ENCODE measurements at regions not wholly inside any gene's neighbourhood (a gene's known extent, or its start where the extent isn't known, plus 50 kb on each side); places are given as distances from the start of the nearest gene placed in this dataset.

DNA sequence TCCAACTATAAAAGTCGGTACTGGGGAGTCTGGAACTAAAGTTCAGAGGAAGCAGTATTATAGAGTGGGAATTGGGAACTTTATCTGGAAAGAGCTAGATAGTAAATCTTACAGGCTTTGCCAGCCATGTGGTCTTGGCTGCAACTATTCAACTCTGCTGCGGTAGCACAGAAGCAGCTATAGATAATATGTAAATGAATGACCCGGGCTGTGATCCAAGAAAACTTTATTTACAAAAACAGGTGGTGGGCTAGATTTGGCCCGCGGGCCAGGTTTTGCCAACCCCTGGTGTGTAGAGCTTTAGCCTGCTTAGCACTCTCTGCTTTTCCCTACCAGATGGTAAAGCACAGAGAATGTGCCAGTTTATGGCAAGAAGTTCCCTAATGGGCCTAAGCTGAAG, 70.8 kb downstream of the TNP1 start:
- ATAC-seq, result no peak
- Mint-ChIP-seq H3K27ac (no peak overlapping the region), H3K4me1 (ENCODE audit: low read depth) (no peaks in the 10 kb centered on the region), H3K4me3 (no peak overlapping the region), H3K9me3 (ENCODE audit: insufficient read depth) (no peaks in the 10 kb centered on the region), H3K36me3 (ENCODE audit: low read depth) (no peaks in the 10 kb centered on the region), H3K27me3 (ENCODE audit: low read depth) (no peaks in the 10 kb centered on the region)
- CTCF ChIA-PET, result no interaction called here
- POLR2A ChIA-PET, result no interaction called here
- no peak for DNase-seq

DNA sequence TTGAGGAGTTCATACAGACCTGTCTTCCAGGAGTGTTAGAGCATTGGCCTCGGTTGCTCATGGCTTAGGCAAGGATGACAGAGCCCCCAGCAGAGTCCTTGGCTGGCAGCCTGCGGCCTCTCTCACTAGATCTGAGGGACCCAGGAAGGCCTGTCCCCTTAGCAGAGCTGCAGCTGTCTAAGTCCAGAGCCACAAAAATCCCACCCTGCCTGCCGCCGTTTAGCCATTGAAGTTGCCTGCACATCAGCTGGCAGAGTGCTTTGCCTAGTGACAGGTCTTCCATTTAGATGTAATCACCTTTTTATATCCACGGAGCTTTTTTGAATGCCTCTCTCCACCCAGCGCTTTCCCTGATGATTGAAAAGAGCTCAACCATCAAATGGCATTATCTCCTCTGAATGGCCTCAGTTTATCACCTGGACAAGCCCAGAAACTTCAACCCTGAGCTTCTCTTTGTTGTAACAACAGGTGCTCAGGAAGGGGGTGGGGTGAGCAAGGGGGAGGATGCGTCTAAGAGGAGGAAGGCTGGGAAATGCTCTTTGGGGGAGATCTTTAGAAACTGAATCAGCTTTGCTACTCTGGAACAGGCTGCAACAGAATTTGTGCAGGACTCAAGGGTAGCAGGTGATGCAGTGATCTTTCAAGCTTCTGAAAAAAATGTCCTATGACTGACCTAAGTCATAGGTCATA, 71.9 kb downstream of the TNP1 start:
- ATAC-seq (no peak), DNase-seq (no peak)
- ChIA-PET POLR2A (interaction anchor here (0.6 kb wide), 1 partner anchor 131 kb away, joined by 3 read pairs; no protein-coding TSS in a partner anchor), CTCF (interaction anchor here (1.3 kb wide), 1 partner anchor 37 kb away, joined by 3 read pairs; no protein-coding TSS in a partner anchor)
- Mint-ChIP-seq H3K27me3 (ENCODE audit: low read depth) (no peaks in the 10 kb centered on the region), H3K9me3 (ENCODE audit: insufficient read depth) (no peaks in the 10 kb centered on the region), H3K4me1 (ENCODE audit: low read depth) (no peaks in the 10 kb centered on the region), H3K27ac (no peak overlapping the region), H3K36me3 (ENCODE audit: low read depth) (no peaks in the 10 kb centered on the region), H3K4me3 (no peak overlapping the region)

DNA sequence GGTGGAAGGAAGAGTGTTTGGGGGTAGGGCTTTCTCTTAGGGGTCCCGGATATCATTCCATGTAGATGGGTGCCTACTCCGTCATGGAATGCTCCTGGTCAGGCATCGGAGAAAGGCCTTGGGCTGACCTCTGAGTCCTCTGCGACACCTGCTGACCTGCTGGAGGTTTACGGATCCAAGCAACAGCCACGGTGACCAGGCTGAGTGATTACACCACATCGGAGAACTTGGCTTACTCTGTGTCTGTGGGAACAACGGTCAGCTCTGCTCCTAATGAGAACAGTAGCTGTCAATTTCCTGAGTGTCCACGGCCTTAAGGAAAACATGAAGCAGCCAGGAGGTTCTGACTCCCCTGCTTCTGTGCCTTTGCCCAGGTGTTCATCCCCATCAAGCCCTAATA, 73.2 kb downstream of the TNP1 start:
- ATAC-seq, result no peak
- no peak for DNase-seq
- CTCF ChIA-PET, result no interaction called here
- Mint-ChIP-seq H3K27ac (no peak overlapping the region), H3K4me3 (no peak overlapping the region), H3K27me3 (ENCODE audit: low read depth) (no peaks in the 10 kb centered on the region), H3K4me1 (ENCODE audit: low read depth) (no peaks in the 10 kb centered on the region), H3K36me3 (ENCODE audit: low read depth) (no peaks in the 10 kb centered on the region), H3K9me3 (ENCODE audit: insufficient read depth) (no peaks in the 10 kb centered on the region)
- POLR2A ChIA-PET, result no interaction called here

DNA sequence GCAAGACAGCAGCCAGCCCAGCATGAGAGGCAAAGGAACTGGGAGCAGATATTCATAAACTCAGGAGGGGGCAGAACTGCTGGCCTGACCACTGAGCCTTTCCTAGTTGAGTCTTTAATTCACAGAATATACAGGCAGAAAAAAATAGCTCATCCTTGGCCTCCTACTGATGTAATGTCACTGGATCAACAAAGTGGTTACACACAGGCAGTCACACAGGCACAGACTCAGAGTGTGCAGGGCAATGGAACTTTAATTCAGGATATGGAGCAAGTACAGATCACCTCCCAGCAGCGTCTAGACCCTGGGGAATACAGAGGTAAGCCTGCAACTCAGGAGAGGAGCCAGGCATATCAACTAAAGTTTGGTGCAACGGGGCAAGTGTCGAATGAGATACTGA, 75.4 kb downstream of the TNP1 start:
- Mint-ChIP-seq H3K36me3 (ENCODE audit: low read depth) (no peaks in the 10 kb centered on the region), H3K4me1 (ENCODE audit: low read depth) (peaks cover 3% of the 10 kb centered on the region), H3K27ac (no peak overlapping the region), H3K4me3 (no peak overlapping the region), H3K9me3 (ENCODE audit: insufficient read depth) (no peaks in the 10 kb centered on the region), H3K27me3 (ENCODE audit: low read depth) (peaks cover 12% of the 10 kb centered on the region)
- ChIA-PET CTCF (no interaction called here), POLR2A (no interaction called here)
- ATAC-seq (no peak), DNase-seq (no peak)

DNA sequence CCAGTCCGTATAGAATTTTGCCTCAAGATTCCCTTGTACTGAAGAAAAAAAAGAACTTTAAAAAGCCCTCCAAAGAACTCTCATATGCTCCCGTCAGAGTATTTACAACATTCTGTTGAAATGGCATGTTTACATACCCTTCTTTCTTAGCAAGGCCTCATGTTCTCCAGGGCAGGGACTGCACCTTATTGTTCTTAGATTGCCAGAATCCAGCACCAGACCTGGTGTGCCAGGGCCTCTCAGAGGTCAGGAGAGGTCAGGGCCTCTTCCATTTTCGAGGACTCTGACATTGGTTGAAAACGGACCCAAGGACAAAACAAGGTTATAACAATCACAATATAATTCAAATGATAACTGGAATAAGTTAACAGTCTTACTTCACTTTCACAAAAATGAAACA, 78.2 kb downstream of the TNP1 start:
- peaks cover 18% of the 10 kb centered on the region for H3K27me3 Mint-ChIP-seq (ENCODE audit: low read depth)
- no peak for DNase-seq
- no peak overlapping the region for H3K27ac Mint-ChIP-seq
- peaks cover 6% of the 10 kb centered on the region for H3K4me1 Mint-ChIP-seq (ENCODE audit: low read depth)
- ChIA-PET POLR2A (no interaction called here), CTCF (no interaction called here)
- H3K4me3 Mint-ChIP-seq, result no peak overlapping the region
- ATAC-seq, result no peak
- no peaks in the 10 kb centered on the region for H3K36me3 Mint-ChIP-seq (ENCODE audit: low read depth)
- no peaks in the 10 kb centered on the region for H3K9me3 Mint-ChIP-seq (ENCODE audit: insufficient read depth)

DNA sequence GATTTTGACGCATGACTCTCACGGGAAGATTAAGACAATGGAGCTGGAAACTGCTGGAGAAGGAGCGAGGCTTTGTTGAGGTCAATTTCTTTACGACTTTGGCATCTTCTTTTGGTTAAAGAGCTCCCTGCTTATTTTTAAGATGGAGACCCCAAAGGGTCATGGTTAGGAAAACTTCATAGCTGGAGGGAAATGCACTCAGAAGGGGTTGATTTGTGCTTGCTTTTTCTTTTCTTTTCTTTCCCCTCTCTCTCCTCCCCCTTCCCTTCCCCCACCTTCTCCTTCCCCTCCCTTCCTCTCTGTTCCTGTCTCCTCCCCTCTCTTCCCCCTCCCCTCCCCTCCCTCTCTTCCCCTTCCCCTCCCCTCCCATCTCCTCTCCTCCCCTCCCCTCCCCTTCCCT, 79.0 kb downstream of the TNP1 start:
- H3K9me3 Mint-ChIP-seq (ENCODE audit: insufficient read depth), result no peaks in the 10 kb centered on the region
- peaks cover 18% of the 10 kb centered on the region for H3K27me3 Mint-ChIP-seq (ENCODE audit: low read depth)
- peaks cover 6% of the 10 kb centered on the region for H3K4me1 Mint-ChIP-seq (ENCODE audit: low read depth)
- ChIA-PET POLR2A (no interaction called here), CTCF (no interaction called here)
- H3K27ac Mint-ChIP-seq, result peak overlapping the region; percentile 17
- H3K36me3 Mint-ChIP-seq (ENCODE audit: low read depth), result no peaks in the 10 kb centered on the region
- no peak for ATAC-seq
- no peak overlapping the region for H3K4me3 Mint-ChIP-seq
- DNase-seq, result no peak

- peak; percentile 98 for ATAC-seq
- Mint-ChIP-seq H3K4me3 (no peak overlapping the region), H3K27ac (peak overlapping the region; percentile 23), H3K36me3 (ENCODE audit: low read depth) (no peaks in the 10 kb centered on the region), H3K4me1 (ENCODE audit: low read depth) (peaks cover 6% of the 10 kb centered on the region), H3K27me3 (ENCODE audit: low read depth) (peaks cover 18% of the 10 kb centered on the region), H3K9me3 (ENCODE audit: insufficient read depth) (no peaks in the 10 kb centered on the region)
- ChIA-PET POLR2A (no interaction called here), CTCF (no interaction called here)
- peak; percentile 76 for DNase-seq
These were observed 82.1 kb downstream of the TNP1 start for GRCh38 chr2:216777637-216778273.

DNA sequence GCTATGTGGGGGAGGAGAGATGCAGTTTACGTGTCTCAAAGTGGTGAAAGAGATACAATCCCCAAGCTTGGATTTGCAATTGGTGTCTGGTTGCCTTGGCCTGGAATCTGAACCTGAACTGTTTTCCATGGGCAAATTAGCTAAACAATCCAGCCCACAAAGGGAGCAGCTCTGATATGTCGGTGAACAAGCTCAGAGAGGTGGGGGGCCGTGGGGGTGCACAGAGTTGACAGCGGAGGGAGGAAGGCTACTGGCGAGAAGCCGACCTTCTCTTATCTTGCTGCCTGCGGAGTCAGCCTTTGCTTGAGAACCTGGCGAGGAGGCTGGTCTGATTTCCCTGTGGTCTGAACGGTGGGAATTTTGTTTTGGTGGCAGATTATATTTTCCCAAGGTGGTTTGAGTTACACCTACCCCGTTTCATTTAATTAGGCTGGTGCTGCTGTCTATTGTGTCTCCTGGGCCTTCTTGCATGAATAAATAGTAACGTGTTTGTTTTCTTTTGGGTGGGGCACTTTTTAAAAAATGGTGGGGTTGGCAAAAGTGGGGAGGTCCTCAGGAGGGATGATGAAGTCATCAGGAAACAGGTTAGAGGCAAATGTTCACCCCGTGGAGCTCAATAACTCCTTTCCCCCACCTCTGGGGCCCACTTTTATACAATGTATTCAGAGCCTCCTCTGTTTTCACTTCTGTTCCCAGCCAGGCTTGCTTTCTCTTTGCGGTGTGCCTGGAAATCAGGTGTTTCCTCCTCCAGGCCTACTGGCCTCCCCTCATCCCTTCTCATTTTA, 80.9 kb upstream of the IGFBP5 start:
- H3K36me3 Mint-ChIP-seq (ENCODE audit: low read depth), result no peaks in the 10 kb centered on the region
- CTCF ChIA-PET, result interaction anchor here (1.0 kb wide), 1 partner anchor 390 kb away, joined by 3 read pairs; no protein-coding TSS in a partner anchor
- peaks cover 6% of the 10 kb centered on the region for H3K4me1 Mint-ChIP-seq (ENCODE audit: low read depth)

DNA sequence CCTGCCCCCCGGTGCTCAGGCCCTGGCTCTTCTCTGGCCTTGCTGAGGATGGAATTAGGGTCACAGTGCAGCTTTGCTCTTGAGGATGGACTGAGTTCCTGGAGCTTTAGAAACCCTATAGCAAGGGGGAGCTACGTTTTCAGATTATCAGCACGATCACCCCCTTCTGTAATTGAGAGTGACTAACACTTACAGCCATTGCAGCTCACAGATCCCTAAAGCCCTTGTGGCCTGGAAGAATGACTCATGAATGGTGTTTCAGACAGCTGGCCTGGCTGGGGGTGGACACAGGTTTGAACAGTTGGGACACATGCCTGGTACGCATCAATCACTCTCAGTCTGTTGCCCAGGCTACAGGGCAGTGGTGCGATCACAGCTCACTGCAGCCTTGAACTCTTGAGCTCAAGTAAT, 79.7 kb upstream of the IGFBP5 start:
- H3K36me3 Mint-ChIP-seq (ENCODE audit: low read depth), result no peaks in the 10 kb centered on the region
- DNase-seq (no peak), ATAC-seq (no peak)
- H3K9me3 Mint-ChIP-seq (ENCODE audit: insufficient read depth), result no peaks in the 10 kb centered on the region
- H3K27ac Mint-ChIP-seq, result no peak overlapping the region
- no peak overlapping the region for H3K4me3 Mint-ChIP-seq
- H3K27me3 Mint-ChIP-seq (ENCODE audit: low read depth), result peaks cover 18% of the 10 kb centered on the region
- POLR2A ChIA-PET, result no interaction called here
- CTCF ChIA-PET, result no interaction called here
- H3K4me1 Mint-ChIP-seq (ENCODE audit: low read depth), result peaks cover 3% of the 10 kb centered on the region

More for the DNA sequence above, 80.9 kb upstream of the IGFBP5 start:
- DNase-seq, result no peak
- Mint-ChIP-seq H3K9me3 (ENCODE audit: insufficient read depth) (no peaks in the 10 kb centered on the region), H3K27me3 (ENCODE audit: low read depth) (peaks cover 23% of the 10 kb centered on the region), H3K27ac (no peak overlapping the region), H3K4me3 (no peak overlapping the region)
- ATAC-seq, result no peak
- POLR2A ChIA-PET, result no interaction called here

GRCh38 chr2:216774620-216775019, 79.3 kb upstream of the IGFBP5 start:
- Mint-ChIP-seq H3K4me3 (no peak overlapping the region), H3K36me3 (ENCODE audit: low read depth) (no peaks in the 10 kb centered on the region), H3K9me3 (ENCODE audit: insufficient read depth) (no peaks in the 10 kb centered on the region), H3K4me1 (ENCODE audit: low read depth) (peaks cover 3% of the 10 kb centered on the region), H3K27me3 (ENCODE audit: low read depth) (peaks cover 14% of the 10 kb centered on the region), H3K27ac (no peak overlapping the region)
- no peak for ATAC-seq
- no peak for DNase-seq
- ChIA-PET CTCF (no interaction called here), POLR2A (no interaction called here)

DNA sequence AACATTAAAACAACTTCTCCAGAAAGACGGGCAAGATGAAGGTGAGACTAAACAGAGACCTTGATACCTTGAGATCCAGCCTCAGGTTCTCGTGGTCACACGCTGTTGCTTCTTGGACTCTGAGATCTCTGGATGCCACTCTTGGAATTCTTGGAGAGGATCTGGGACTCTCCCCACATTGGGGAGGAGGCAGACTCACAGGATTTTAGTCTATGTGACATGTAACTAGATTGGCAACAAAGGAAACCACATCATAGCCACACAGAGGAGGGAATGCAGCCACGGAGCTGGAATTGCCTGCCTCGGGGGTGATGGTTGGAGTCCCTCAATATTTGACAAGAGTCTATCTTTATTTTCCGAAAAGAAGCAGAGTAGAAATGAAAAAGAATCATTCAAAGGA, 78.8 kb upstream of the IGFBP5 start:
- H3K4me1 Mint-ChIP-seq (ENCODE audit: low read depth), result peaks cover 3% of the 10 kb centered on the region
- no peak overlapping the region for H3K27ac Mint-ChIP-seq
- ATAC-seq, result no peak
- no peaks in the 10 kb centered on the region for H3K9me3 Mint-ChIP-seq (ENCODE audit: insufficient read depth)
- CTCF ChIA-PET, result no interaction called here
- POLR2A ChIA-PET, result no interaction called here
- no peak overlapping the region for H3K4me3 Mint-ChIP-seq
- no peaks in the 10 kb centered on the region for H3K36me3 Mint-ChIP-seq (ENCODE audit: low read depth)
- DNase-seq, result no peak
- peaks cover 14% of the 10 kb centered on the region for H3K27me3 Mint-ChIP-seq (ENCODE audit: low read depth)

DNA sequence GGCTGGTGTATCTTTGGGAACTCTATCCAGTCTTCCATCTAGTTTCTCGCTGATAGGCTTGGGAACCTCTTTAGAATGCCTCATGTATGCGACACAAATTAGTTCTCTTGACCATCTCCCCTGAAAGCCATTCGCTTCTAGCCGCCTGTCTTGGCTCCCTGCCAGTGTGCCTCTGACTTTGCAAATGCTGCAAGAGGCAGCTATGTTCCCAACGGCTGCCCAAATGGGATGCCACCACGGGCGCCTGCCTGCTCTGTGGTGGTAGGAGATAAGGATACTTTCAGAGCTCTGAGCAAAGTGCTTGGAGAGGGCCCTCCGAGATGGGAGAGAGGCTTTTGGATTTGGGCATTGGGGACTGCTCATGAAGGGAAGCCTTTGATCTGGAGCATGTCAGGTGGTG, 77.7 kb upstream of the IGFBP5 start:
- POLR2A ChIA-PET, result no interaction called here
- no peaks in the 10 kb centered on the region for H3K36me3 Mint-ChIP-seq (ENCODE audit: low read depth)
- CTCF ChIA-PET, result no interaction called here
- H3K27ac Mint-ChIP-seq, result no peak overlapping the region
- peaks cover 3% of the 10 kb centered on the region for H3K4me1 Mint-ChIP-seq (ENCODE audit: low read depth)
- H3K27me3 Mint-ChIP-seq (ENCODE audit: low read depth), result peaks cover 15% of the 10 kb centered on the region
- ATAC-seq (no peak), DNase-seq (no peak)
- H3K4me3 Mint-ChIP-seq, result no peak overlapping the region
- no peaks in the 10 kb centered on the region for H3K9me3 Mint-ChIP-seq (ENCODE audit: insufficient read depth)
